ENCODE measurements at regions not wholly inside any gene's neighbourhood (a gene's known extent, or its start where the extent isn't known, plus 50 kb on each side); places are given as distances from the start of the nearest gene placed in this dataset.

GRCh38 chr5:118098716-118099115 lies 889.6 kb downstream of the DTWD2 start:
- no peak for DNase-seq (ENCODE audit: low read depth, low spot score)
- Histone ChIP-seq H3K79me2 (ENCODE audit: control insufficient read depth, insufficient read depth, low read length) (no peaks in the 10 kb centered on the region), H3K9me3 (replicated peaks; ENCODE audit: control insufficient read depth, insufficient read depth, low read length) (no peaks in the 10 kb centered on the region), H3K27me3 (replicated peaks in 1 of 2; ENCODE audit: control insufficient read depth in 2 of 2, insufficient read depth in 2 of 2, low read length in 1 of 2) (no peaks in the 10 kb centered on the region), H4K20me1 (ENCODE audit: control insufficient read depth, insufficient read depth) (no peaks in the 10 kb centered on the region), H3K4me2 (ENCODE audit: control insufficient read depth, insufficient read depth) (no peak overlapping the region), H3K4me1 (ENCODE audit: control insufficient read depth, insufficient read depth, low read length) (no peaks in the 10 kb centered on the region), H3K9ac (ENCODE audit: control insufficient read depth, insufficient read depth, low read length) (no peak overlapping the region), H2AFZ (ENCODE audit: control insufficient read depth, low read depth, low read length) (no peak overlapping the region), H3K4me3 (no peak overlapping the region), H3K27ac (ENCODE audit: control insufficient read depth, insufficient read depth) (no peak overlapping the region), H3K36me3 (ENCODE audit: control insufficient read depth in 2 of 2, insufficient read depth in 2 of 2, low read length in 1 of 2) (no peaks in the 10 kb centered on the region)
- CTCF ChIA-PET = no interaction called here
- no peak for ATAC-seq
- SMC1A ChIA-PET (ENCODE audit: uncharacterized antibody, unreplicated experiment) = no interaction called here
- no TSS peak for BruUV-seq (replicated peaks)
- POLR2A ChIA-PET = no interaction called here
- RAD21 ChIA-PET (ENCODE audit: unreplicated experiment) = no interaction called here
- in situ Hi-C loops (cut with MboI) (no loop called here), intact Hi-C loops (cut with micrococcal nuclease; ENCODE audit: unreplicated experiment) (no loop called here)
- FAIRE-seq = no peak
- 0% methylated on average over 1 of the region's 1 CpG for WGBS (ENCODE audit: insufficient coverage, insufficient replicate concordance, low lambda C conversion rate, missing lambda C conversion rate)
- no peak for TF ChIP-seq NFIC (IDR thresholded peaks at IDR 0.05; ENCODE audit: low read depth, low read length)
- TF ChIP-seq NFXL1 (IDR thresholded peaks at IDR 0.05; ENCODE audit: borderline replicate concordance) = no peak
- TF ChIP-seq EP300 (IDR thresholded peaks at IDR 0.05; ENCODE audit: borderline replicate concordance in 1 of 2, control insufficient read depth in 1 of 2, low read depth in 2 of 2, low read length in 2 of 2) = no peak
- no peak for TF ChIP-seq HDAC6 (IDR thresholded peaks at IDR 0.05; ENCODE audit: unreplicated experiment)
- TF ChIP-seq KLF5 (IDR thresholded peaks at IDR 0.05; ENCODE audit: partially characterized antibody) = no peak
- no peak for TF ChIP-seq RAD51 (IDR thresholded peaks at IDR 0.05)
- no peak for TF ChIP-seq TAF1 (IDR thresholded peaks at IDR 0.05; ENCODE audit: borderline replicate concordance, low read depth, low read length)
- TF ChIP-seq POLR2A (IDR thresholded peaks at IDR 0.05; ENCODE audit: low read depth, low read length) = no peak
- no peak for TF ChIP-seq SMARCA5 (IDR thresholded peaks at IDR 0.05)
- TF ChIP-seq NR2C2 (IDR thresholded peaks at IDR 0.05; ENCODE audit: borderline replicate concordance, control insufficient read depth, insufficient read length, low read depth) = no peak
- no peak for TF ChIP-seq SUPT20H (IDR thresholded peaks at IDR 0.05; ENCODE audit: borderline replicate concordance, control insufficient read depth, low read depth, low read length)
- no peak for TF ChIP-seq ETV6 (conservative IDR thresholded peaks at IDR 0.05 in 1 of 2, IDR thresholded peaks at IDR 0.05 in 1 of 2; ENCODE audit: borderline replicate concordance in 1 of 2, low read depth in 1 of 2)
- no peak for TF ChIP-seq JUND (IDR thresholded peaks at IDR 0.05; ENCODE audit: low read depth, low read length)
- no peak for TF ChIP-seq SKIL (IDR thresholded peaks at IDR 0.05; ENCODE audit: low read depth, poor library complexity, severe bottlenecking)
- no peak for TF ChIP-seq SIX5 (IDR thresholded peaks at IDR 0.05; ENCODE audit: low read depth, low read length, severe bottlenecking)
- no peak for TF ChIP-seq USF2 (IDR thresholded peaks at IDR 0.05; ENCODE audit: borderline replicate concordance, low read depth, low read length)
- TF ChIP-seq, protein P1, sequence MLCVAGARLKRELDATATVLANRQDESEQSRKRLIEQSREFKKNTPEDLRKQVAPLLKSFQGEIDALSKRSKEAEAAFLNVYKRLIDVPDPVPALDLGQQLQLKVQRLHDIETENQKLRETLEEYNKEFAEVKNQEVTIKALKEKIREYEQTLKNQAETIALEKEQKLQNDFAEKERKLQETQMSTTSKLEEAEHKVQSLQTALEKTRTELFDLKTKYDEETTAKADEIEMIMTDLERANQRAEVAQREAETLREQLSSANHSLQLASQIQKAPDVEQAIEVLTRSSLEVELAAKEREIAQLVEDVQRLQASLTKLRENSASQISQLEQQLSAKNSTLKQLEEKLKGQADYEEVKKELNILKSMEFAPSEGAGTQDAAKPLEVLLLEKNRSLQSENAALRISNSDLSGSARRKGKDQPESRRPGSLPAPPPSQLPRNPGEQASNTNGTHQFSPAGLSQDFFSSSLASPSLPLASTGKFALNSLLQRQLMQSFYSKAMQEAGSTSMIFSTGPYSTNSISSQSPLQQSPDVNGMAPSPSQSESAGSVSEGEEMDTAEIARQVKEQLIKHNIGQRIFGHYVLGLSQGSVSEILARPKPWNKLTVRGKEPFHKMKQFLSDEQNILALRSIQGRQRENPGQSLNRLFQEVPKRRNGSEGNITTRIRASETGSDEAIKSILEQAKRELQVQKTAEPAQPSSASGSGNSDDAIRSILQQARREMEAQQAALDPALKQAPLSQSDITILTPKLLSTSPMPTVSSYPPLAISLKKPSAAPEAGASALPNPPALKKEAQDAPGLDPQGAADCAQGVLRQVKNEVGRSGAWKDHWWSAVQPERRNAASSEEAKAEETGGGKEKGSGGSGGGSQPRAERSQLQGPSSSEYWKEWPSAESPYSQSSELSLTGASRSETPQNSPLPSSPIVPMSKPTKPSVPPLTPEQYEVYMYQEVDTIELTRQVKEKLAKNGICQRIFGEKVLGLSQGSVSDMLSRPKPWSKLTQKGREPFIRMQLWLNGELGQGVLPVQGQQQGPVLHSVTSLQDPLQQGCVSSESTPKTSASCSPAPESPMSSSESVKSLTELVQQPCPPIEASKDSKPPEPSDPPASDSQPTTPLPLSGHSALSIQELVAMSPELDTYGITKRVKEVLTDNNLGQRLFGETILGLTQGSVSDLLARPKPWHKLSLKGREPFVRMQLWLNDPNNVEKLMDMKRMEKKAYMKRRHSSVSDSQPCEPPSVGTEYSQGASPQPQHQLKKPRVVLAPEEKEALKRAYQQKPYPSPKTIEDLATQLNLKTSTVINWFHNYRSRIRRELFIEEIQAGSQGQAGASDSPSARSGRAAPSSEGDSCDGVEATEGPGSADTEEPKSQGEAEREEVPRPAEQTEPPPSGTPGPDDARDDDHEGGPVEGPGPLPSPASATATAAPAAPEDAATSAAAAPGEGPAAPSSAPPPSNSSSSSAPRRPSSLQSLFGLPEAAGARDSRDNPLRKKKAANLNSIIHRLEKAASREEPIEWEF (IDR thresholded peaks at IDR 0.05; ENCODE audit: insufficient replicate concordance, low read depth, low read length) = no peak

All from GM12878 (cell line).